ENCODE measurements at regions not wholly inside any gene's neighbourhood (a gene's known extent, or its start where the extent isn't known, plus 50 kb on each side); places are given as distances from the start of the nearest gene placed in this dataset.

DNA sequence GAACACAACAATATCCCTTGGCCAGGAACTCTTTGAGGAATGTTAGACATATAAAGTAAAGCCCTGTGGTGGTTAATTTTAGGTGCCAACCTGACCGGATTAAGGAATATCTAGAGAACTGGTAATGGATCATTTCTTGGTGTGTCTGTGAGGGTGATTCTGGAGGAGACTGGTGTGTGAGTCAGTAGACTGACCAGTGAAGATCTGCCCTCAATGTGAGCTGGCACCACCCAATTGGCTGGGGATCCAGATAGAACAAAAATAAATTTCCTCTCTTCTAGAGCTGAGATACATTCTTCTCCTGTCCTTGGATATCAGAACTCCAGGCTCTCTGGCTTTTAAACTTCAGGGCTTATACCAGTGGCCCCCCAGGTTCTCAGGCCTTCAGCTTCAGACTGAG is 56.2 kb upstream of the TNPO1 start:
- H3K4me1 Mint-ChIP-seq, result no peaks in the 10 kb centered on the region
- no peaks in the 10 kb centered on the region for H3K27me3 ChIP-seq
- no peak overlapping the region for H2AFZ ChIP-seq (replicated peaks)
- TF ChIP-seq EZH2 (IDR thresholded peaks at IDR 0.05), result no peak
- no peak for TF ChIP-seq EZH2phosphoT487 (IDR thresholded peaks at IDR 0.05)
- TF ChIP-seq, protein P1, sequence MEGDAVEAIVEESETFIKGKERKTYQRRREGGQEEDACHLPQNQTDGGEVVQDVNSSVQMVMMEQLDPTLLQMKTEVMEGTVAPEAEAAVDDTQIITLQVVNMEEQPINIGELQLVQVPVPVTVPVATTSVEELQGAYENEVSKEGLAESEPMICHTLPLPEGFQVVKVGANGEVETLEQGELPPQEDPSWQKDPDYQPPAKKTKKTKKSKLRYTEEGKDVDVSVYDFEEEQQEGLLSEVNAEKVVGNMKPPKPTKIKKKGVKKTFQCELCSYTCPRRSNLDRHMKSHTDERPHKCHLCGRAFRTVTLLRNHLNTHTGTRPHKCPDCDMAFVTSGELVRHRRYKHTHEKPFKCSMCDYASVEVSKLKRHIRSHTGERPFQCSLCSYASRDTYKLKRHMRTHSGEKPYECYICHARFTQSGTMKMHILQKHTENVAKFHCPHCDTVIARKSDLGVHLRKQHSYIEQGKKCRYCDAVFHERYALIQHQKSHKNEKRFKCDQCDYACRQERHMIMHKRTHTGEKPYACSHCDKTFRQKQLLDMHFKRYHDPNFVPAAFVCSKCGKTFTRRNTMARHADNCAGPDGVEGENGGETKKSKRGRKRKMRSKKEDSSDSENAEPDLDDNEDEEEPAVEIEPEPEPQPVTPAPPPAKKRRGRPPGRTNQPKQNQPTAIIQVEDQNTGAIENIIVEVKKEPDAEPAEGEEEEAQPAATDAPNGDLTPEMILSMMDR (IDR thresholded peaks at IDR 0.05), result no peak
- no peak overlapping the region for H3K27ac Mint-ChIP-seq
- no peaks in the 10 kb centered on the region for H3K9me3 ChIP-seq (ENCODE audit: low read depth)
- no peak for DNase-seq (ENCODE audit: low spot score)
- no peak overlapping the region for H3K4me3 ChIP-seq
- H3K27me3 Mint-ChIP-seq (ENCODE audit: insufficient read depth, low read depth), result peaks cover 4% of the 10 kb centered on the region
- no peak overlapping the region for H3K4me3 Mint-ChIP-seq
- no peaks in the 10 kb centered on the region for H3F3A ChIP-seq (ENCODE audit: low read depth)
- H4K20me1 ChIP-seq (ENCODE audit: low read depth), result no peaks in the 10 kb centered on the region
- H3K27ac ChIP-seq, result no peak overlapping the region
- no peaks in the 10 kb centered on the region for H3K9me3 Mint-ChIP-seq
- H3K36me3 ChIP-seq, result no peaks in the 10 kb centered on the region
- H3K4me2 ChIP-seq, result no peak overlapping the region
- no peaks in the 10 kb centered on the region for H3K79me2 ChIP-seq (ENCODE audit: low read depth)
- H3K9ac ChIP-seq, result no peak overlapping the region
- H3K36me3 Mint-ChIP-seq, result no peaks in the 10 kb centered on the region
- H3K4me1 ChIP-seq, result no peaks in the 10 kb centered on the region

DNA sequence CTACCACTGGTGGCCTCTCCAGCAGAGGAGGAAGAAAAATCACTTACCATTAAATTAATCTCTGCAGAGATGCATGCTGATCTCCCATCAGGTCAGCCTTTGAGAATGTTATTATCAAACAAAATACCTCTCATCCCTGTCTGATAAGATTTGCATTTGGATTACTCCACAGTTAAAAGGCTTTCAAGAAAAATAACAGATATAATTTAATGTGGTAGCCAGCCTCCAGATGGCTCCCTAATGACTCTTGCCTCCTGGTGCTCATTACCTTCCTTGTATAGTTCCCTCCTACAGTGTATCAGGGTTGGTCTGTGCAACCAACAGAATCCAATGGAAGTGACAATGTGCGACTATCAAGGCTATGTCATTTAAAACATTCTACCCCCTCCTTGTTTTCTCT is 63.6 kb upstream of the TNPO1 start:
- Mint-ChIP-seq H3K4me1 (peaks cover 4% of the 10 kb centered on the region), H3K27me3 (ENCODE audit: insufficient read depth, low read depth) (no peaks in the 10 kb centered on the region), H3K36me3 (no peaks in the 10 kb centered on the region), H3K4me3 (no peak overlapping the region), H3K27ac (no peak overlapping the region), H3K9me3 (no peaks in the 10 kb centered on the region)
- Histone ChIP-seq H3K9me3 (ENCODE audit: low read depth) (no peaks in the 10 kb centered on the region), H3K4me2 (no peak overlapping the region), H3K4me1 (no peaks in the 10 kb centered on the region), H3K27me3 (no peaks in the 10 kb centered on the region), H3K9ac (no peak overlapping the region), H4K20me1 (ENCODE audit: low read depth) (no peaks in the 10 kb centered on the region), H3K27ac (no peak overlapping the region), H3K36me3 (no peaks in the 10 kb centered on the region), H3K79me2 (ENCODE audit: low read depth) (no peaks in the 10 kb centered on the region), H3K4me3 (no peak overlapping the region), H2AFZ (replicated peaks) (no peak overlapping the region), H3F3A (ENCODE audit: low read depth) (no peaks in the 10 kb centered on the region)
- TF ChIP-seq, protein P1 (IDR thresholded peaks at IDR 0.05), result no peak
- TF ChIP-seq EZH2phosphoT487 (IDR thresholded peaks at IDR 0.05) (no peak), EZH2 (IDR thresholded peaks at IDR 0.05) (no peak)
- DNase-seq (ENCODE audit: low spot score), result no peak

DNA sequence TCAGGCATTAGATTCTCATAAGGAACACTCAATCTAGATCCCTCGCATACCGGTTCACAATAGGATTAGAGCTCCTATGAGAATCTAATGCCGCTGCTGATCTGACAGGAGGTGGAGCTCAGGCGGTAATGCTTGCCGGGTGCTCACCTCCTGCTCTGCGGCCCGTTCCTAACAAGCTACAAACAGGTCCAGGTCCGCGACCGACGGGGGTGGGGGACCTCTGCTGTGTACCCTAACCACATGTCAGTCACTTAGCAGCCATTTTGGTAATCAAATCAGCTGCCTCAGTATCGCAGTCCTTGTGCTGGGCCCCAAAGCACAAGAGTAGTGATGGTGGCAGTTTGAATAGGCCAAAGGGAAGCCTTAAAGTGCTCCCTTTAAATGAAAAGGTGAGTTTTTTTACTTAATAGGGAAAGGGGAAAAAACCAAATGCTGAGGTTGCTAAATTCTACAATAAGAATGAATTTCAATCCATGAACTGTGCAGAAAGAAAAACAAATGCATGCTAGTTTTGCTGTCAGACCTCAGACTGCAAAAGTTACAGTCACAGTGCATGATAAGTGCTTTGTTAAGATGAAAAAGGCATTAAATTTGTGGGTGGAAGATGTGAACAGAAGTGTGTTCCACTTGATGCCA is 67.0 kb upstream of the TNPO1 start:
- Mint-ChIP-seq H3K9me3 (peaks cover 2% of the 10 kb centered on the region), H3K27ac (no peak overlapping the region), H3K4me1 (peaks cover 4% of the 10 kb centered on the region), H3K36me3 (no peaks in the 10 kb centered on the region), H3K4me3 (no peak overlapping the region), H3K27me3 (ENCODE audit: insufficient read depth, low read depth) (no peaks in the 10 kb centered on the region)
- no peak overlapping the region for H3K27ac ChIP-seq
- DNase-seq (ENCODE audit: low spot score), result peak; percentile 7
- H3K79me2 ChIP-seq (ENCODE audit: low read depth), result no peaks in the 10 kb centered on the region
- H3K9ac ChIP-seq, result no peak overlapping the region
- no peak overlapping the region for H3K4me2 ChIP-seq
- no peak for TF ChIP-seq EZH2phosphoT487 (IDR thresholded peaks at IDR 0.05)
- TF ChIP-seq EZH2 (IDR thresholded peaks at IDR 0.05), result no peak
- TF ChIP-seq, protein P1 (IDR thresholded peaks at IDR 0.05), result no peak
- peak overlapping the region; percentile 36 for H2AFZ ChIP-seq (replicated peaks)
- no peaks in the 10 kb centered on the region for H3K36me3 ChIP-seq
- H3K27me3 ChIP-seq, result no peaks in the 10 kb centered on the region
- H3K9me3 ChIP-seq (ENCODE audit: low read depth), result no peaks in the 10 kb centered on the region
- H3K4me1 ChIP-seq, result no peaks in the 10 kb centered on the region
- H3F3A ChIP-seq (ENCODE audit: low read depth), result no peaks in the 10 kb centered on the region
- H3K4me3 ChIP-seq, result no peak overlapping the region
- no peaks in the 10 kb centered on the region for H4K20me1 ChIP-seq (ENCODE audit: low read depth)
